ENCODE measurements at regions not wholly inside any gene's neighbourhood (a gene's known extent, or its start where the extent isn't known, plus 50 kb on each side); places are given as distances from the start of the nearest gene placed in this dataset.

DNA sequence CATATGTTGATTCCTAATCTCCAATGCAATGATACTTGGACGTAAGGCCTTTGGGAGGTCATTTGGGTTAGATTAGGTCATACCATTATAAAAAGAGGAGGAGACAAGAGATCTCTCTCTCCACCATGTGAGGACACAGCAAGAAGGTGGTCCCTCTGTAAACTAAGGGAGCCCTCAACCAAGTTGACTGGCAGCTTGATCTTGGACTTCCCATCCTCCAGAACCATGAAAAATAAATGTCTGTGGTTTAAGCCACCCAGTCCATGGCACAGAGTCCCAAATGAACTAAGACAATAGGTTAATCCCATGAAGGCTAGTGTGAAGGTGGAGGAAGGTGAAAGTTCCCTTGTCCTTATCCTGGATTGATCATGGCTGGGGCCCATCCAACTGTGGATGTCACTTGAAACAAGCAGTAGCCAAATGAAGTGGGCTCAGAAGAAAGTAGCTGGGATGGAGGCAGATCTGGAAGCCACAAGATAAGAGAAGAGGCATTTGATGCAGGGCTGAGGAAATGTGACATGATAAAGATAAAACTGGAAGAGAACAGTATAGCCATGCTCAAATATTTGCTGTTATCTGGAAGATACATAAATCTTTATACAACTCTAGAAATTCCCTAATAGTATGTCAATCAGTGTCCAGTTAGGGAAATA lies 99.9 kb downstream of the BANF2 start (continued):
- TF ChIP-seq CHD7 (IDR thresholded peaks at IDR 0.05; ENCODE audit: insufficient replicate concordance, low read length) (no peak), ASH2L (IDR thresholded peaks at IDR 0.05; ENCODE audit: low read length) (no peak), JUN (IDR thresholded peaks at IDR 0.05; ENCODE audit: low read depth, low read length) (no peak)

All from H1 (cell line).